Stimulated activated CD8-positive, alpha-beta memory T cell treated with anti-CD3 and anti-CD28 coated beads, Interleukin-12 subunit alpha, Interleukin-12 subunit beta, amount 100 ng/mL, for 1 hour (primary cell): ENCODE measurements at regions not wholly inside any gene's neighbourhood (a gene's known extent, or its start where the extent isn't known, plus 50 kb on each side); places are given as distances from the start of the nearest gene placed in this dataset.
"Not testable (repeated sequence)": the region's sequence is repeated elsewhere in the genome, so short reads cannot be mapped to it uniquely, and the experiment has no call there.

ENCODE experiments used
- DNase-seq: peaks from one replicate; pipeline ENCODE4 v3.0.0-alpha.2; 2020; ENCODE audit warnings: low read depth

DNA sequence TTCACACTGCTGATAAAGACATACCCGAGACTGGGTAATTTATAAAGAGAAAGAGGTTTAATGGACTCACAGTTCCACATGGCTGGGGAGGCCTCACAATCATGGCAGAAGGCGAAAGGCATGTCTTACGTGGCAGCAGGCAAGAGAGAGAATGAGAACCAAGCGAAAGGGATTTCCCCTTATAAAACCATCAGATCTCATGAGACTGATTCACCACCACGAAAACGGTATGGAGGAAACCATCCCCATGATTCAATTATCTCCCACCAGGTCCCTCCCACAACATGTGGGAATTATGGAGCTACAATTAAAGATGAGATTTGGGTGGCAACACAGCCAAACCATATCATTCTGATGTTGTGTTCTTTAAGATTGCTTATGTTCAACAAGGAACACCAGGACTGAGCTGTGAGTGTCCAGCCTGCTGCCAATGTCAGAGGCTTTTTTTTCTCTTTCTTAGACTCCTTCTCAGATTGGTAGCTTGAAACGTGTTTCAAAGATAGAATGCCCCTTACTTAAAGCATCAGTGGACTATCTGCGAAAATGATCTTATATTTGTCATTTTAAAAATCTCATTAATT is 124.1 kb upstream of the TWIST2 start:
- not testable (repeated sequence) for DNase-seq

DNA sequence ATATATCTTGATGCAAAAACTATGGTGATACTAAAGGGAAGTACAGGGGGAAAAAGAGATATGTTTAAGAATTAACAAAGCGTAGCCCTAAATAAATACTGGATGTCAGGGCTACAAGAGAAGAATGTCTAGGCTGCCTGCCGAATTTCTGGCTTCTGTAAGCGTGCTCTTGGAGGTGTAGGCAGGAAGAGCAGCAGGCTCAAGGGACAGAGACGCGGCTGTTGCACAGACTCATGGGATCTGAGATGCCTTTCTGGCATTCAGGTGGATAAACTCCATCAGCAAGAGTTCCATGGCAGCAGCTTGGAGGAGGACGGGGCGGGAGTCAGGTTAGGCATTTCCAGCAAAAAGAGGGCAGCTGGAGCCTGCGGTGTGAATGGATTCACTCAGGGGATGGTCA is 123.2 kb upstream of the TWIST2 start:
- no peak for DNase-seq

- DNase-seq: no peak
Observed at GRCh38 chr2:238725298-238725697, 122.6 kb upstream of the TWIST2 start.

GRCh38 chr2:238726670-238727584 is 121.0 kb upstream of the TWIST2 start:
- no peak for DNase-seq

GRCh38 chr2:238727585-238728329 is 120.1 kb upstream of the TWIST2 start:
- no peak for DNase-seq

- no peak for DNase-seq
Observed at GRCh38 chr2:238728330-238729260, 119.3 kb upstream of the TWIST2 start.

DNA sequence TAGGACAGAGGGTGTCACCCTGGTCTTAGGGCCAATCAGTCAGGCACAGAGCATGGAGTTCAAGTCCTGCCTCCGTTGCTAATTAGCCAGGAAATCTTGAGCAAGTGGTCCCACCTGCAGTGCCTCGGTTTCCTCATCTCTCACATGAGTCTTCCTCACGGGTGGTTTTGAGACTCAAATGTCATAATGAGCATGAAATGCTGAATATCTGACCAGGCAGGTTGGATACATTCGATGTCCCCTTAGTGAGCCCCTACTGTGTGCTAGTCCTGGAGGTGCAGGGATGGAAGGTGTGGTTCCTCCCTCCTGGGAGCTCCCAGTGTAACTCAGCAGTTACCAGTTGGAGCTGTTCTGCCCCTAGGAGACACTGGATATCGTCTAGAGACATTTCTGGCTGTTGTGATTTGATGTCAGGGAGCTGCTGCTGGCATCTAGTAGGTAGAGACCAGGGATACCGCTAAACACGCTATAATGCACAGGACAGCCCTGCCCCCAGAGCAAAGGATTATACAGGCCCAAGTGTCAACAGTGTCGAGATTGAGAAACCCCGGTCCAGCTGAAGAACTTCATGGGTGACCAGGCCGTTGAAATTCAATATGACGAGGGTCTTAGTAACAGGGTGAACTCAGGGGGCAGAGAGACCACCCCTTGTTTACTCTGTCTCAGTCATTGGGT is 118.5 kb upstream of the TWIST2 start:
- DNase-seq: no peak

DNA sequence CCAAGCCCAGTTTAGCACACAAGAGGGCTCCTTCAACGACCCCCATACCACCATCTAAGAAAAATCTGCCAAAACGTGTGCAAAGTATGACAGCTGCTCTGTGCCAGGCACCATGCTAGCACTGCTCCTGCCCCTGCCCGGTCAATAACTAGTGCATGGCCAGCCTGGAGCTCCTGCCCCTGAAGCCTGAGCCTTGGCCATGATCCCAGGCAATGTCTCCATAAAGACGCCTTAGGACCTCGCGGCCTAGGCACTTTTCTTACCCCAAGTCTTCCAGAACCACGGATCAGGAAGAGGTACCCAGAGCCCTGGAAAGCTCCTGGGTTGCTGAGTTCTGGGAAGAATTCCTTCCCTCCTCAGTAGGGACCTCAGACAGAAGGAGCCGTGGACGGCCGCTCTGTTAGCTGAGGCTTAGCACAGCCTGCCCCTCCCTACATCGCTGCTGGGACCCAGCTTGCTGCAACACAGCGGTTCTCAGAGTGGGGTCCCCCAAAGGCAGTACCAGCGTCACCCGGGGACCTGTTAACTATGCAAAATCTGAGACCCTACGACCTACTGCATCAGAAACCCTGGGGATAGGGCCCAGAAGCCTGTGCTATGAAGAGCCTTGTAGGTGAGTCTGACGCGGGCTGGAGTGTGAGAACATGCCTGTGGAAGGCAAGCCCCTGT is 117.8 kb upstream of the TWIST2 start:
- DNase-seq: no peak

DNA sequence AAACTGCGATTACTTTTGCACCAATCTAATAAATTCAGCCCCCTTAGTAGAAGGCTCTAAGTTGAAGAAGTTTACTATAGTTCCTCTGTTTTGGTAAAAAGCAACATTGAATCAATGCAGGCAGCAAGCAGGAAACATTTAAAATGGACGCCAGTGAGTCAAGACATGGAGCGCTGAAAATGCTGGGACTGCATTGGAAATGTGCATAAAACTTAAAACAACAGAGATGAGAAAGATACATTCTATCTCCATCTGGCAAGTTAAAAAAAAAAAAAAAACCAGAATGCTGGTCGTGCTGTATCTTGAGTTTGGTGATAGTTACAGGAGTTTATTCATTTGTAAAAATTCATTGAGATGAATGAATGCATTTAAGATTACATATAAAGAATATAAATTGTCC is 117.0 kb upstream of the TWIST2 start:
- no peak for DNase-seq

- DNase-seq: no peak
Observed at GRCh38 chr2:238731961-238732360, 115.9 kb upstream of the TWIST2 start.

DNA sequence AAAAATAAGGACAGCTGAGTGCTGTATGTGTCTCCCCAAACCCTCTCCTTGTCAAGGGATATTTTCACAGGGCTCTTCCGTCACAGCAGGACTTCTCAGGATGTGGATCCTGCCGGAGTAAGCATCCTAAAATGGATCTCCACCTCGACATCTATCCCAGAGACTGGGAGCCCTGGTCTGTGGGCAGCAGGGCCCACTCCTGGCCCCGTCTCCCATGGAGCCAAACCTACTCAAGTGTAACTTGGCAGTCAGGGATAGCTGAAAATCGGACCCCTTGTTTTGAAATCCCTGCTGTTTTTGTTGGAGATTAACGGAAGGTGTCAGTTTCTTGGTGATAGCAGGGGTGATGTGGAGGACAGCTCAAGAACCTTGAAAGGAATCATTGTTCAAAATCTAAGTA is 109.0 kb upstream of the TWIST2 start:
- no peak for DNase-seq

DNA sequence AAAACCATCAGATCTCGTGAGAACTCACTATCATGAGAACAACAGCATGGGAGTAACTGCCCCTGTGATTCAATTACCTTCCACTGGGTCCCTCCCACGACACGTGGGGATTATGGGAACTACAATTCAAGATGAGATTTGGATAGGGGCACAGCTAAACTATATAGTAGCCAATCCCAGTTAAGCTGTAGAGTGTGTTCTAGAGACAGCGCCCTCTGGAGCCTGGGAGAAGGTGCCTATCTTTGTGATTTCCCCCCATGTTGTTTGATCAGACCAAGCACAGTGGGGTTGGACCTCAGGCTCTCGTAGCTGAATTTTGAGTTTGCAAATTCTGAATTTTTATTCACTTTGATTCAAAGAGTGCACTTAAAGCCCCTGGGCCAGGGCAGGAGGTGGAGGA is 108.2 kb upstream of the TWIST2 start:
- DNase-seq: no peak

DNA sequence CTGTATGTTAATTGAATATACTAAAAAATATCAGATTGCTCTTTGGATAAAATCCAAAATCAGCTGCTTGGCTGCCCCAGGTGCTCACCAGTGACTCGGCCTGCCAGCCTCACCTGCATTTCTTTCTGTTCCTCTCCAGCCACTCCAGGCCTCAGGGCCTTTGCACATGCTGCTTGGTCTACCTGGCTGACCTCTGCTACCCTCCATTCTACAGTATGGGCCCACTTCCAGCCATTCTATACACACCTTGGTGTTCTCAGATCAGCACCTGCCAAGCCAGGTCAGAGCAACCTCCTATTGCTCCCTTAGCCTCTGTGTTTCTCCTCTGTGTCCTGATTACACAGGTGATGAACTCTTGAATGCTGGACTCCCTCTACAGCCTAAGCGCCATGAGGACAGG is 106.6 kb upstream of the TWIST2 start:
- DNase-seq: no peak

- no peak for DNase-seq
Observed at GRCh38 chr2:238742066-238742465, 105.8 kb upstream of the TWIST2 start.

- DNase-seq: no peak
Observed at GRCh38 chr2:238742664-238743063, 105.2 kb upstream of the TWIST2 start.

DNA sequence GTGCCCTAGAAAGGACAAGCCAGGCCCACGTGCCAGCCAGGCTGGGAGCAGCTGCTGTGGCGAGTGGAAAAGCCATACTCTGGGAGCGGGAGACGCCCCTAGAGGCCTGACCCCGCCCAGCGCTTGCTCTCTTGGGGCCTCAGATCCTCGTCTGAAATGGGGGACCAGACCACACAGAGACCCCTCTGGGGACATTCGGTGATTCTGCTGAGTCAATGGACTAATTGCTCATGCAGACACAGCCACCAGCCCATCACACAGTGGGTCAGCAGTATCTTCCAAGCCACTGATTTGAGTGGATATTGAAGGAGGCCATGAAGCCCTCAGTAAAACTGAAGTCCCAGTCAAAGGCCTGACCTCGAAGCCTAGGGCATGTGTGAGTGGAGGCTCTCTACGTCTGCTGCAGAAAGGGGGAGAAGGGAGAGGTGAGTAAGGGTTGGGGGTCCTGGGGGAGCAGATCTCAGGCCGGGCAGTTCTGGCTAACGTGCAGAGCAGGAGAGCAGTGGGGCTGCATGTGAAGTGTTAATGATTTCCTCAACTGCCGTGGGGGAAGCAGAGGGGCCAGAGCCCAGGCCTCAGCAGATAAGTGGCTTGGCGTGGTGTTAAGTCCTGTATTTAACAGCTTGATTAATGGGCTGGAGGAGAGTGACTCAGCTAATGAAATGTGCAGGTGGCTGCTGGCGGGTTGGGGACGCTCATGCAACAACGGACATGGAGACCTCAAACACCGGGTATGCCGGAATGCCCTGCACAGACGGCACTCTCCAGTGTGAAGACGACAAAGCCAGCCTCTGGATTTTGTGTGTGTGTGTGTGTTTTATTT is 104.4 kb upstream of the TWIST2 start:
- DNase-seq: no peak

GRCh38 chr2:238744951-238745350 is 102.9 kb upstream of the TWIST2 start:
- DNase-seq: no peak

DNA sequence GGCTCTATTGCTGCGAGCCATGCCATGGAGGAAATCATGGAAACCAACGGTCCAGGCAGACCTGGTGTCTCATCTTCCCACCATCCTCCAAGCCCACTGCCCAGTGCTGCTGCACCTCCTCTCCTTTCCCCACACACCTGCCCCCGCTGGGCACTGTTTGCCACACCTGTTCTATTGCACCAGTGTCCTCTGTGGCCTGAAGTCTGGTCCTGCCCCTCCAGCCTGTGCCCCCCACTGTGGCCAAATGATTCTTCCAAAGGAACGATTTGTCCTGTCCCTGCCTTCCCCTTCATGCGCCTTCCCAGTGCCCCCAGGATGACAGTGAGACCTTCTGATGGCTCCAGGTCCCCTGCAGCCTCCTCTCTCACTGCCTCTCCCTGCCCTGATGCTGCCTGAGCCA is 101.9 kb upstream of the TWIST2 start:
- no peak for DNase-seq

DNA sequence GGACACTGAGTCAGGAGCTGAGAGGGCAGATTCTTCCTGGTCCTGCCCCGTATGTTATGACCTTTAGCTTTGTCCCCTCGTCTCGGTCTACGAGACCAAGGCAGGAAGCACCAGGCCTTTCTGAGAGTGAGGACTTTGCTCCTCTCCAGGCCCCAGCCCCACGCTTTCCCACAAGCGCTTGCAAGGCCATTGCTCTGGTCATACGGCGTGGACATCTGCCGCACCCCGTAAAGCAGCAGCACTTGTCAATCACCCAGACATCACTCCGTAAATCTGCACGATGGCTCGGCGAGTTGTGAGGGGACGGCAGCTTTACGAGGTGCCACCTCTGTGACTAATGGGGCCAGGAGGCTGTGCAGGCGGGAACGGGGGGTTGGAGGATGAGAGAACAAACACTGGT is 100.8 kb upstream of the TWIST2 start:
- DNase-seq: no peak

- DNase-seq: no peak
Observed at GRCh38 chr2:238747557-238747956, 100.3 kb upstream of the TWIST2 start.
